ENCODE measurements at regions not wholly inside any gene's neighbourhood (a gene's known extent, or its start where the extent isn't known, plus 50 kb on each side); places are given as distances from the start of the nearest gene placed in this dataset.

DNA sequence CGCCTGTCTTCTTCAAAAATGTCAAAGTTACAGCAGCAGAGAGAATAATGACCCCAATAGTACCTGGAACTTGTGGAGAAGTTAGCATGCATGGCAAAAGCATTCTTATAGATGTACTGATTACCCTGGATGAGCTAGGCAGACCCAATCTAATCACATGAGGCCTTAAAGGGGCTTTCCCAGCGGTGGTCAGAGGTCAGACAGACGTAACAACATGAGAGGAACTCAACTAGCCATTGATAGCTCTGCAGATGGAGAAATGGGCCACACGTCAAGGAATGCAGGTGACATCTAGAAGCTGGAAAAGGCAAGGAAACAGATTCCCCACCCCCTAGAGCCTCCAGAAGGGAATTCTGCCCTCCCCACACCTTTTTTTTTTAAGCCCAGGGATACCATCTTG is 156.8 kb upstream of the ARID1B start:
- H2AFZ ChIP-seq (replicated peaks; ENCODE audit: low read length, poor library complexity): no peak overlapping the region
- in situ Hi-C loops (cut with MboI; ENCODE audit: low sequenced_read_pairs): no loop called here
- H3K18ac ChIP-seq (ENCODE audit: low read depth, low read length): no peak overlapping the region
- no peaks in the 10 kb centered on the region for H3K79me1 ChIP-seq (ENCODE audit: low read depth in 1 of 2, low read length in 2 of 2)
- ChIA-PET CTCF (interaction anchor here (0.6 kb wide), 1 partner anchor 30 kb away, joined by 3 read pairs; no protein-coding TSS in a partner anchor), POLR2A (ENCODE audit: unreplicated experiment) (no interaction called here)
- no peak overlapping the region for H2BK5ac ChIP-seq (ENCODE audit: low read depth, low read length, poor library complexity, severe bottlenecking)
- H4K91ac ChIP-seq (ENCODE audit: insufficient read depth, low read depth, low read length): no peak overlapping the region
- H3K4ac ChIP-seq (ENCODE audit: low read depth, low read length): no peak overlapping the region
- peaks cover 10% of the 10 kb centered on the region for H3K27me3 ChIP-seq (ENCODE audit: control insufficient read depth, insufficient read depth, low read length)
- dilution Hi-C loops (cut with HindIII; ENCODE audit: low sequenced_read_pairs, unreplicated experiment): no loop called here
- no peak overlapping the region for H2BK120ac ChIP-seq (ENCODE audit: low read depth, low read length)
- TF ChIP-seq, protein P1, sequence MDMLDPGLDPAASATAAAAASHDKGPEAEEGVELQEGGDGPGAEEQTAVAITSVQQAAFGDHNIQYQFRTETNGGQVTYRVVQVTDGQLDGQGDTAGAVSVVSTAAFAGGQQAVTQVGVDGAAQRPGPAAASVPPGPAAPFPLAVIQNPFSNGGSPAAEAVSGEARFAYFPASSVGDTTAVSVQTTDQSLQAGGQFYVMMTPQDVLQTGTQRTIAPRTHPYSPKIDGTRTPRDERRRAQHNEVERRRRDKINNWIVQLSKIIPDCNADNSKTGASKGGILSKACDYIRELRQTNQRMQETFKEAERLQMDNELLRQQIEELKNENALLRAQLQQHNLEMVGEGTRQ (IDR thresholded peaks at IDR 0.05; ENCODE audit: low read depth, low read length): no peak
- TF ChIP-seq NFE2L2 (IDR thresholded peaks at IDR 0.05; ENCODE audit: low read depth, low read length) (no peak), RCOR1 (IDR thresholded peaks at IDR 0.05; ENCODE audit: insufficient replicate concordance, low read length) (no peak), BHLHE40 (IDR thresholded peaks at IDR 0.05; ENCODE audit: low read depth, low read length) (no peak), RFX5 (IDR thresholded peaks at IDR 0.05; ENCODE audit: low read depth, low read length) (no peak), MAZ (IDR thresholded peaks at IDR 0.05; ENCODE audit: borderline replicate concordance, low read depth, low read length) (no peak), POLR2A (IDR thresholded peaks at IDR 0.05; ENCODE audit: low read depth, low read length) (no peak), MXI1 (IDR thresholded peaks at IDR 0.05; ENCODE audit: borderline replicate concordance, low read depth, low read length) (no peak), FOS (IDR thresholded peaks at IDR 0.05; ENCODE audit: low read depth, low read length) (no peak)
- TF ChIP-seq, protein P2, sequence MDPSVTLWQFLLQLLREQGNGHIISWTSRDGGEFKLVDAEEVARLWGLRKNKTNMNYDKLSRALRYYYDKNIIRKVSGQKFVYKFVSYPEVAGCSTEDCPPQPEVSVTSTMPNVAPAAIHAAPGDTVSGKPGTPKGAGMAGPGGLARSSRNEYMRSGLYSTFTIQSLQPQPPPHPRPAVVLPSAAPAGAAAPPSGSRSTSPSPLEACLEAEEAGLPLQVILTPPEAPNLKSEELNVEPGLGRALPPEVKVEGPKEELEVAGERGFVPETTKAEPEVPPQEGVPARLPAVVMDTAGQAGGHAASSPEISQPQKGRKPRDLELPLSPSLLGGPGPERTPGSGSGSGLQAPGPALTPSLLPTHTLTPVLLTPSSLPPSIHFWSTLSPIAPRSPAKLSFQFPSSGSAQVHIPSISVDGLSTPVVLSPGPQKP (IDR thresholded peaks at IDR 0.05; ENCODE audit: borderline replicate concordance, low read depth, low read length): no peak
- no peak overlapping the region for H2AK5ac ChIP-seq (ENCODE audit: low read depth, low read length)
- H4K5ac ChIP-seq (ENCODE audit: low read depth, low read length): no peak overlapping the region
- H3K4me1 ChIP-seq (ENCODE audit: control insufficient read depth, insufficient read depth, low read length): no peaks in the 10 kb centered on the region
- H3K23ac ChIP-seq (ENCODE audit: low read depth, low read length): no peak overlapping the region
- no CpG with 5 or more reads among the region's 4 CpGs for WGBS, 2 experiments (ENCODE audit: extremely low coverage in 2 of 2, insufficient read length in 1 of 2)
- no peaks in the 10 kb centered on the region for H3K9me1 ChIP-seq (ENCODE audit: insufficient read depth, low read length)
- no peak overlapping the region for H2BK15ac ChIP-seq (ENCODE audit: low read depth, low read length)
- no peak overlapping the region for H3K9ac ChIP-seq (ENCODE audit: low read depth, low read length)
- H3K14ac ChIP-seq (replicated peaks; ENCODE audit: low read depth, low read length): no peak overlapping the region
- H3K36me3 ChIP-seq (ENCODE audit: control insufficient read depth, insufficient read depth, low read length): no peaks in the 10 kb centered on the region
- H4K8ac ChIP-seq (ENCODE audit: low read depth in 2 of 2, low read length in 2 of 2): no peak overlapping the region
- H2BK20ac ChIP-seq (ENCODE audit: low read depth, low read length): no peak overlapping the region
- intact Hi-C loops (cut with micrococcal nuclease): no loop called here
- BruUV-seq (replicated peaks): no TSS peak
- no peak overlapping the region for H2AK9ac ChIP-seq (replicated peaks; ENCODE audit: low read depth, low read length, poor library complexity)
- H3K4me2 ChIP-seq (ENCODE audit: low read depth, low read length): no peak overlapping the region
- DNase-seq (no peak), ATAC-seq (ENCODE audit: low read depth) (no peak)
- no peak overlapping the region for H3K27ac ChIP-seq (ENCODE audit: insufficient read depth, low read length)
- H4K20me1 ChIP-seq (ENCODE audit: insufficient read depth, low read length): no peaks in the 10 kb centered on the region
- no peaks in the 10 kb centered on the region for H3K9me3 ChIP-seq (ENCODE audit: control insufficient read depth, insufficient read depth, low read length)
- no peak overlapping the region for H3K4me3 ChIP-seq (ENCODE audit: insufficient read depth, low read depth, low read length)
- H3K56ac ChIP-seq (ENCODE audit: extremely low read depth, insufficient read depth, low read length): no peak overlapping the region
